ENCODE measurements at regions not wholly inside any gene's neighbourhood (a gene's known extent, or its start where the extent isn't known, plus 50 kb on each side); places are given as distances from the start of the nearest gene placed in this dataset.

- TF ChIP-seq POLR2AphosphoS5 (IDR thresholded peaks at IDR 0.05; ENCODE audit: low read depth, low read length) (no peak), REST (IDR thresholded peaks at IDR 0.05; ENCODE audit: insufficient read depth in 1 of 2, low read depth in 2 of 2, low read length in 2 of 2) (no peak), TAF1 (IDR thresholded peaks at IDR 0.05; ENCODE audit: borderline replicate concordance, insufficient read depth, low read length) (no peak), SIN3A (IDR thresholded peaks at IDR 0.05; ENCODE audit: borderline replicate concordance, insufficient read depth, low read length) (no peak)
These were observed 587.4 kb upstream of the KCNMB2 start for GRCh38 chr3:177948716-177949425.
